Left forelimb (tissue), 1 donor: ENCODE measurements at regions not wholly inside any gene's neighbourhood (a gene's known extent, or its start where the extent isn't known, plus 50 kb on each side); places are given as distances from the start of the nearest gene placed in this dataset.
"Not testable (repeated sequence)": the region's sequence is repeated elsewhere in the genome, so short reads cannot be mapped to it uniquely, and the experiment has no call there.

Experiments
- DNase-seq: peaks from one replicate; pipeline ENCODE4 v3.0.0-alpha.2; 2018; ENCODE audit warnings: low spot score

GRCh38 chr2:36052819-36053218 is 302.8 kb upstream of the CRIM1 start:
- no peak for DNase-seq

- no peak for DNase-seq
Observed at GRCh38 chr2:36044411-36044810, 311.2 kb upstream of the CRIM1 start.

- DNase-seq, result no peak
Observed at GRCh38 chr2:36035137-36035536, 320.4 kb upstream of the CRIM1 start.

GRCh38 chr2:36032046-36032445 is 323.5 kb upstream of the CRIM1 start:
- DNase-seq, result no peak

GRCh38 chr2:36031471-36031870 is 324.1 kb upstream of the CRIM1 start:
- no peak for DNase-seq

GRCh38 chr2:36027616-36028015 is 328.0 kb upstream of the CRIM1 start:
- no peak for DNase-seq

GRCh38 chr2:36013064-36013463 is 342.5 kb upstream of the CRIM1 start:
- no peak for DNase-seq

GRCh38 chr2:36006444-36006843 is 349.1 kb upstream of the CRIM1 start:
- DNase-seq, result no peak

- no peak for DNase-seq
Observed at GRCh38 chr2:36002941-36003340, 352.6 kb upstream of the CRIM1 start.

GRCh38 chr2:35997488-35997887 is 358.1 kb upstream of the CRIM1 start:
- DNase-seq, result no peak

- DNase-seq, result no peak
Observed at GRCh38 chr2:35989503-35989902, 366.1 kb upstream of the CRIM1 start.

GRCh38 chr2:35989040-35989439 is 366.5 kb upstream of the CRIM1 start:
- no peak for DNase-seq

- no peak for DNase-seq
Observed at GRCh38 chr2:35986871-35987270, 368.7 kb upstream of the CRIM1 start.

- no peak for DNase-seq
Observed at GRCh38 chr2:35978218-35978617, 377.4 kb upstream of the CRIM1 start.

GRCh38 chr2:35976611-35977010 is 379.0 kb upstream of the CRIM1 start:
- DNase-seq, result no peak

GRCh38 chr2:35973737-35974132 is 381.8 kb upstream of the CRIM1 start:
- DNase-seq, result no peak

- DNase-seq, result no peak
Observed at GRCh38 chr2:35973132-35973736, 382.3 kb upstream of the CRIM1 start.

- DNase-seq, result no peak
Observed at GRCh38 chr2:35963824-35964223, 391.8 kb upstream of the CRIM1 start.

GRCh38 chr2:35963357-35963756 is 392.2 kb upstream of the CRIM1 start:
- no peak for DNase-seq

GRCh38 chr2:35962585-35963146 is 392.9 kb upstream of the CRIM1 start:
- DNase-seq, result no peak

GRCh38 chr2:35960596-35960995 is 395.0 kb upstream of the CRIM1 start:
- no peak for DNase-seq

GRCh38 chr2:35957053-35957452 is 398.5 kb upstream of the CRIM1 start:
- DNase-seq, result not testable (repeated sequence)

- DNase-seq, result no peak
Observed at GRCh38 chr2:35946478-35946877, 409.1 kb upstream of the CRIM1 start.

GRCh38 chr2:35938838-35939237 is 416.7 kb upstream of the CRIM1 start:
- no peak for DNase-seq
